ENCODE measurements at regions not wholly inside any gene's neighbourhood (a gene's known extent, or its start where the extent isn't known, plus 50 kb on each side); places are given as distances from the start of the nearest gene placed in this dataset.

- intact Hi-C loops (cut with DNase I) = no loop called here
- peak in 1 of 42 donors; percentile 28 for DNase-seq
These were observed 72.6 kb upstream of the LY86 start for GRCh38 chr6:6515691-6516607.

DNA sequence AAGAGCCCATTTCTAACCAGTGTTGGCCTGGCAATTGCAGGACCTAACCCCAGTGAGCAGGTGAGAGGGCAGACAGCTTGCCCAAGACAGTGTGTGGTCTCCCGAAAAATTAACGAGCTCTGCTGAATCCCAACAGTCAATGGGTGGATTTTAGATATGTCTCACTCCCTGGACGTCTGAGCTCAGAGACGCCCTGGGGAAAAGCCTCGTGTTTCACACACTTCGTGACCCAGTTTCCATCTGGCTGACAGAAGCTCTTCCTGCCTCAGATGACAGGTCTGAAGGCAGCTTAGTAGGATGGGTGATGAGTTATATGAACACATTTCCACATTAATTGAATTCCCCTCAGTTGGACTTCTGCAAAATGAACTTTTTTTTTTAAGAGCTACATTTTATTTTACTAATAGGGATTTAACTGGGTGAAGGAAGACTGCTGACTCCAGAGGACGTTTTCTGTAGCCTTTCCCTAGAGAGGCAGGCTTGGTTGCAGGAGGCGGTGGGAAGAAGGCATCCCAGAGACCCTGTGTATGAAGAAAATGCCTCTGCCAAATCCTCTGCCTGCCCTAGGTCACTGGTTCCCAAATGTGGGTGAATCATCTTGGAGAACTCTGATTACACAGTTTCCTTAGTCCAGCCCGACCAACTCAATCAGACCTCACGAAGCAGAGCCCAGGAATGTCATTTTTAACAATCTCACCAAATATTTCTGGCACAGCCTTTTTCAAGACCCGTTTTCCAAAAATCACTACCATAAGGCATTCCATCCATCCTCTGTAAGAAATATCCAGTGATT is 71.7 kb upstream of the LY86 start:
- DNase-seq = peak in 13 of 42 donors; percentile 7 to 65 (median 30)
- intact Hi-C loops (cut with DNase I) = no loop called here

- peak in 1 of 42 donors; percentile 31 for DNase-seq
- intact Hi-C loops (cut with DNase I) = no loop called here
These were observed 69.7 kb upstream of the LY86 start for GRCh38 chr6:6518631-6519427.

GRCh38 chr6:6521961-6522482 is 66.5 kb upstream of the LY86 start:
- intact Hi-C loops (cut with DNase I) = no loop called here
- DNase-seq = peak in 1 of 42 donors; percentile 15

- intact Hi-C loops (cut with DNase I) = no loop called here
- DNase-seq = peak in 1 of 42 donors; percentile 32
These were observed 65.8 kb upstream of the LY86 start for GRCh38 chr6:6522709-6523108.

GRCh38 chr6:6524951-6525350 is 63.6 kb upstream of the LY86 start:
- peak in 1 of 42 donors; percentile 31 for DNase-seq
- intact Hi-C loops (cut with DNase I) = no loop called here

GRCh38 chr6:6525933-6526332 is 62.6 kb upstream of the LY86 start:
- intact Hi-C loops (cut with DNase I) = no loop called here
- peak in 2 of 42 donors; percentile 13 to 37 for DNase-seq

DNA sequence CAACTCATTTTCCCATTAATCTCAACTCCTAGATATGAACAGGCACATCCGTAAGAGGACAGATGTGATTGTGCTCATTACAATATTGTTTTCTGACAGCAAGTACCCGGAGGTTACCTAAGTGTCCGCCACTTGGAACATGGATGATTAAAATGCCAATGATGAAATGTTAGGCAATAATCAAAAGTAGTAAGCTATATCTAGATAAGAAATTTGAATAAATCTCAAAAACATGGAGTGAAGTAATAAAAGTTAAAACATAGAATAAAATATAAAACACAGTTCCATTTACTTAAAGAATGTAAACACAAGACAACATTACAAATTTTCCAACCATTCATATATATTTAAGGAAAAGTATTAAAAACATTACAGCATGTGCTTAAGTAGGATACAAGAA is 59.2 kb upstream of the LY86 start:
- intact Hi-C loops (cut with DNase I) = no loop called here
- DNase-seq = no peak

GRCh38 chr6:6533176-6533575 is 55.3 kb upstream of the LY86 start:
- intact Hi-C loops (cut with DNase I) = no loop called here
- no peak for DNase-seq

DNA sequence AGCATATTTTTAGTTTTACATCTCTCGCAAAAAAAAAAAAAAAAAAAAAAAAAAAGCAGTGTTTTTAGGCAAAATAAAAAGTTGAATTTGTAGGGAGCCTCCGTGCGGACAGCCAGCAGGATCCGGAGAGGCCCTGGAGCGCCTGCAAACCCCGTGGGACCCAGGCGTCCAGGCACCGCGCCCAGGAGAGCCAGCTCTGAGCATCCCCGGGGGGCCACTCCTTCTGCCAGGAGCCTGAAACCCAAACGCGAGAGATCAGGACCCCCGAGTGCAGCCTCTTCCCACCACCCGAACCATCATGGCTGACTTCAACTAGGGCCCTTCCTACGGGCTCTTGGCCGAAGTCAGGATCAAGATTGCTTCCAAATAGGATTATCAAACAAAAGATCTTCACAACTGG is 54.1 kb upstream of the LY86 start:
- intact Hi-C loops (cut with DNase I) = no loop called here
- DNase-seq = no peak

GRCh38 chr6:6537488-6538260 is 50.8 kb upstream of the LY86 start:
- intact Hi-C loops (cut with DNase I) = no loop called here
- no peak for DNase-seq

GRCh38 chr6:6538261-6538660 is 50.3 kb upstream of the LY86 start:
- DNase-seq = no peak
- intact Hi-C loops (cut with DNase I) = no loop called here
